CD4-positive, alpha-beta T cell (primary cell): ENCODE measurements at regions not wholly inside any gene's neighbourhood (a gene's known extent, or its start where the extent isn't known, plus 50 kb on each side); places are given as distances from the start of the nearest gene placed in this dataset.

Experiments used
- ATAC-seq: fragments of 200-7000 bp; cut with Tn5 transposase; one replicate; pipeline ENCODE4 v1.10.0; 2022; ENCODE audit warnings: mild to moderate bottlenecking; ENCODE audit not compliant: poor library complexity
- CTCF ChIA-PET: fragments of 350-600 bp; sonication (Branson Sonifier 250); formaldehyde crosslinking; loops from one replicate; lab custom pipeline; 2021; ENCODE audit warnings: antibody characterized with exemption, inconsistent platforms; lab: Charles Lee
- POLR2A ChIA-PET: fragments of 350-600 bp; sonication (Branson Sonifier 250); formaldehyde crosslinking; loops from one replicate; lab custom pipeline; 2021; ENCODE audit warnings: antibody characterized with exemption, inconsistent platforms; lab: Charles Lee
- DNase-seq, 14 experiments: peaks; one replicate each; pipeline ENCODE4 v3.0.0-alpha.2; 2013 to 2020; ENCODE audit warnings: mixed read lengths in 2 of 14
- H3K27ac ChIP-seq, 2 donors: one replicate each; pipeline versions ENCODE4 v1.5.1 to v1.7.0; 2013; ENCODE audit warnings: low read length in 2 of 2, low read depth in 1 of 2, mild to moderate bottlenecking in 1 of 2
- H3K27me3 ChIP-seq, 2 experiments: 1 replicate in 1 of 2; 2 replicates in 1 of 2; pipeline versions ENCODE4 v1.6.1 to v1.7.0; 2013; ENCODE audit warnings: low read length in 2 of 2, control low read depth in 1 of 2, mild to moderate bottlenecking in 1 of 2, moderate library complexity in 1 of 2; ENCODE audit not compliant: insufficient read depth in 2 of 2, control insufficient read depth in 1 of 2
- H3K36me3 ChIP-seq: one replicate; pipeline ENCODE4 v1.6.1; 2013; ENCODE audit warnings: low read length, control low read depth; ENCODE audit not compliant: insufficient read depth
- H3K4me1 ChIP-seq: one replicate; pipeline ENCODE4 v1.6.1; 2013; ENCODE audit warnings: low read length, control low read depth; ENCODE audit not compliant: insufficient read depth
- H3K4me3 ChIP-seq: one replicate; pipeline ENCODE4 v1.5.1; 2013; ENCODE audit warnings: mild to moderate bottlenecking, low read length, moderate library complexity
- H3K9me3 ChIP-seq, 2 experiments: 1 replicate in 1 of 2; 2 replicates in 1 of 2; pipeline versions ENCODE4 v1.6.1 to v1.7.0; 2013; ENCODE audit warnings: low read length in 2 of 2, mild to moderate bottlenecking in 2 of 2, control low read depth in 1 of 2, moderate library complexity in 1 of 2; ENCODE audit not compliant: control insufficient read depth in 1 of 2, insufficient read depth in 1 of 2
- H3K27ac Mint-ChIP-seq: one replicate; pipeline ENCODE4 v1.8.0; 2020; ENCODE audit warnings: mixed read lengths
- H3K27me3 Mint-ChIP-seq: one replicate; pipeline ENCODE4 v1.8.0; 2021; ENCODE audit warnings: mixed read lengths
- H3K36me3 Mint-ChIP-seq: one replicate; pipeline ENCODE4 v1.8.0; 2021; ENCODE audit warnings: low read depth, mixed read lengths
- H3K4me1 Mint-ChIP-seq: one replicate; pipeline ENCODE4 v1.8.0; 2021; ENCODE audit warnings: low read depth, mixed read lengths
- H3K4me3 Mint-ChIP-seq: one replicate; pipeline ENCODE4 v1.8.0; 2020; ENCODE audit warnings: mild to moderate bottlenecking, mixed read lengths
- H3K9me3 Mint-ChIP-seq: one replicate; pipeline ENCODE4 v1.8.0; 2020; ENCODE audit warnings: mixed read lengths
- CTCF ChIP-seq: fragments of 200-600 bp; IDR thresholded peaks from one replicate; pipeline ENCODE4 v1.8.0; 2022; ENCODE audit warnings: antibody characterized with exemption, mild to moderate bottlenecking
- intact Hi-C, 2 experiments: fragments of 100-400 bp; cut with DNase I in 1 of 2; cut with micrococcal nuclease in 1 of 2; formaldehyde crosslinking; loops; one replicate each; pipeline versions ENCODE4 v1.15.1 to v1.9.0; 2023 to 2025; cut with DNase I, micrococcal nuclease

DNA sequence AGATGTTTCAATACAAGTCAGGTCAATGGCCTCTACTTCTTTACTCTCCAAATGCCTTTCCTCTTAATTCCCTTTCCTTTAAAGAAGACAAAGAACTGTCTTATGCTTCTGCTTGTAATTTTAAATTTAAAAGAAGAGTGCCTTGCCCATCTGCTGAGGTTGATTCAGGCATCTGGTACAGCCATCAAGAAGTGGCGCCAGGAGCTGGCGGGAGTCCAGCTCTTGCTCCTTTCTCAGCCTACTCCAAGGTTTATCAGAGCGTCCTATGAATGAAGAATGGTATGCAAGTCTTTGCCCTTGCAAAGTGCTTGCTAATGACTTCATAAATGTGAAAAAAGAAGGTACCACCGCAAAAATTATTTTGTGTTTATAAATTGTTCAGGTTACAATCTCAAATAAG is 294.6 kb upstream of the TGFBR2 start:
- ChIA-PET POLR2A (interaction anchor here (0.5 kb wide), 1 partner anchor 305 kb away, joined by 4 read pairs; no protein-coding TSS in a partner anchor), CTCF (no interaction called here)
- no peak for TF ChIP-seq CTCF
- H3K27ac ChIP-seq = no peak overlapping the region
- Mint-ChIP-seq H3K9me3 (peaks cover under 1% of the 10 kb centered on the region), H3K36me3 (no peaks in the 10 kb centered on the region), H3K4me3 (no peak overlapping the region), H3K27me3 (no peaks in the 10 kb centered on the region), H3K4me1 (no peaks in the 10 kb centered on the region), H3K27ac (no peak overlapping the region)
- ATAC-seq = no peak
- intact Hi-C loops = no loop called here
- H3K4me3 ChIP-seq = no peak overlapping the region
- H3K4me1 ChIP-seq = no peaks in the 10 kb centered on the region
- no peak for DNase-seq
- no peaks in the 10 kb centered on the region for H3K9me3 ChIP-seq
- H3K27me3 ChIP-seq = no peaks in the 10 kb centered on the region
- no peaks in the 10 kb centered on the region for H3K36me3 ChIP-seq

DNA sequence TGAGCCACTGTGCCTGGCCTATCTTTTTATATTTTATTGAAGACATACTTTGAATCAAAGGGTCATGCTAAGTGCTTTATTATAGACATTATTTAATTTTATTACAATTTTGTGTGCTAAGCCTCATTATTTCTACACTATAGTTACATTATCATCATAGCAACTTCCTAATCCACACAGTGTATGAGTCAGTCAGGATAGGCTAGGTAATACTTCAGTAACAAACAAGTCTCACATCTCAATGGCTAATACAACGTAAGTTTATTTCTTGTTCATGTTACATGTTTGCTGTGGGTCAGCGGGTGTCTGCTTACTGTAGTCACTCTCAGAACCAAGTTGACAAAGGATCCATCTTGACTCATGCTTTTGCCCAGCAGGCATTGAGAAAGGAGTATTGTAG is 292.6 kb upstream of the TGFBR2 start:
- no peak overlapping the region for H3K4me3 ChIP-seq
- no peaks in the 10 kb centered on the region for H3K4me1 Mint-ChIP-seq
- ChIA-PET POLR2A (no interaction called here), CTCF (no interaction called here)
- H3K4me3 Mint-ChIP-seq = no peak overlapping the region
- H3K27ac Mint-ChIP-seq = no peak overlapping the region
- no peaks in the 10 kb centered on the region for H3K36me3 Mint-ChIP-seq
- H3K9me3 Mint-ChIP-seq = no peaks in the 10 kb centered on the region
- intact Hi-C loops = no loop called here
- H3K27me3 ChIP-seq = no peaks in the 10 kb centered on the region
- H3K27me3 Mint-ChIP-seq = no peaks in the 10 kb centered on the region
- no peak for ATAC-seq
- H3K27ac ChIP-seq = no peak overlapping the region
- TF ChIP-seq CTCF = no peak
- no peak for DNase-seq
- H3K9me3 ChIP-seq = no peaks in the 10 kb centered on the region
- H3K4me1 ChIP-seq = no peaks in the 10 kb centered on the region
- no peaks in the 10 kb centered on the region for H3K36me3 ChIP-seq

DNA sequence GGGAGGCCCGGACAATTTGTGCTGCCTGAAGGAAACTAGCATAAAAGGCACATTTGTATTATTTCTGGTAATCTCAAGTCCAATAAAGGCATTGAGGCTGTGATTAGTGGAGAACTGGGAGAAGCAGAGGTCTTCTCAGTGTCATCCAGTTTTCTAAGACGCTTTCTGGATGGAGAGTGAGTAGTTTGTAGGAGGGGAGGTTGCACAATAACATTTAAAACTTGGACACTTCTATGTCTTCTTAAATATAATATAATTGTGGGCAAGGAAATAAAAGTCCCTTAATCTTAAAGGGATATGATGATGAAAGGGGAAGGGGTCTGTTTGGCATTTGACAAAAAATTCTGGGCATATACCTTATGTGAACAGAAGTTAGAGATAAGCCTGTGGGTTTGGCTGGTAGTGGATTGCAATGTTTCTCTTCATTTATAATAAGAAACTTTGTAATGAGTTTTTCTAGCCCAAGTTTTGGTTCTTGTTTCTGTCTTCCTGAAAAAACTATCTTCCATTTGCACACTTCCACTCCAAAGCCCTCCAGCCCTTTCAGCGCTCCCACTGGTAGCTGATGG is 291.6 kb upstream of the TGFBR2 start:
- Mint-ChIP-seq H3K9me3 (no peaks in the 10 kb centered on the region), H3K4me1 (peaks cover 5% of the 10 kb centered on the region), H3K4me3 (no peak overlapping the region), H3K27ac (no peak overlapping the region), H3K27me3 (no peaks in the 10 kb centered on the region), H3K36me3 (no peaks in the 10 kb centered on the region)
- DNase-seq (no peak), ATAC-seq (no peak)
- no peaks in the 10 kb centered on the region for H3K4me1 ChIP-seq
- intact Hi-C loops = no loop called here
- no peaks in the 10 kb centered on the region for H3K9me3 ChIP-seq
- POLR2A ChIA-PET = no interaction called here
- no peak overlapping the region for H3K4me3 ChIP-seq
- CTCF ChIA-PET = no interaction called here
- H3K27me3 ChIP-seq = no peaks in the 10 kb centered on the region
- H3K36me3 ChIP-seq = no peaks in the 10 kb centered on the region
- TF ChIP-seq CTCF = no peak
- H3K27ac ChIP-seq = no peak overlapping the region
